ENCODE measurements at regions not wholly inside any gene's neighbourhood (a gene's known extent, or its start where the extent isn't known, plus 50 kb on each side); places are given as distances from the start of the nearest gene placed in this dataset.

DNA sequence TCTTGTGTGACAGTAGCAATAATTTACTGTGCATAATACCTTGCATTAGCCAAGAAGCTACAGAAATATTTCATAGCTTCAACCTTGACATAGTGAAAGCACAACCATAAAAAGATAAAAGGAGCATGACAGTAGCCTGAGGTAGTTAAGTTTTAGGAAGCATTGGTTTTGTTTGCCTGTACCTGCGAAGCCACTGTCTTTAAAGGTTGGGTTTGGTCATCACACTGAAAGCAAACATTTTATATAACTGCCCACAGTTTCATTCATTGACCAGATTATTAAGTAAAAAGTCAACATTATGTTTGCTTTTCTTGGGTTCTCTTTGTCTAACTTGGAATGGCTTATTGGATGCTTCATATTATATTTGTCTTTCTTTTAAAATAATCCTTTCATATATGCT, 450.1 kb upstream of the IL12A start (continued):
- TF ChIP-seq SLC30A9 (CRISPR knock-in tag; IDR thresholded peaks at IDR 0.05) (no peak), THRAP3 (IDR thresholded peaks at IDR 0.05; ENCODE audit: borderline replicate concordance) (no peak), RFX5 (IDR thresholded peaks at IDR 0.05; ENCODE audit: low read depth, low read length) (no peak)
- TF ChIP-seq, protein P1, sequence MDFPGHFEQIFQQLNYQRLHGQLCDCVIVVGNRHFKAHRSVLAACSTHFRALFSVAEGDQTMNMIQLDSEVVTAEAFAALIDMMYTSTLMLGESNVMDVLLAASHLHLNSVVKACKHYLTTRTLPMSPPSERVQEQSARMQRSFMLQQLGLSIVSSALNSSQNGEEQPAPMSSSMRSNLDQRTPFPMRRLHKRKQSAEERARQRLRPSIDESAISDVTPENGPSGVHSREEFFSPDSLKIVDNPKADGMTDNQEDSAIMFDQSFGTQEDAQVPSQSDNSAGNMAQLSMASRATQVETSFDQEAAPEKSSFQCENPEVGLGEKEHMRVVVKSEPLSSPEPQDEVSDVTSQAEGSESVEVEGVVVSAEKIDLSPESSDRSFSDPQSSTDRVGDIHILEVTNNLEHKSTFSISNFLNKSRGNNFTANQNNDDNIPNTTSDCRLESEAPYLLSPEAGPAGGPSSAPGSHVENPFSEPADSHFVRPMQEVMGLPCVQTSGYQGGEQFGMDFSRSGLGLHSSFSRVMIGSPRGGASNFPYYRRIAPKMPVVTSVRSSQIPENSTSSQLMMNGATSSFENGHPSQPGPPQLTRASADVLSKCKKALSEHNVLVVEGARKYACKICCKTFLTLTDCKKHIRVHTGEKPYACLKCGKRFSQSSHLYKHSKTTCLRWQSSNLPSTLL (IDR thresholded peaks at IDR 0.05): no peak
- TF ChIP-seq, protein P2, sequence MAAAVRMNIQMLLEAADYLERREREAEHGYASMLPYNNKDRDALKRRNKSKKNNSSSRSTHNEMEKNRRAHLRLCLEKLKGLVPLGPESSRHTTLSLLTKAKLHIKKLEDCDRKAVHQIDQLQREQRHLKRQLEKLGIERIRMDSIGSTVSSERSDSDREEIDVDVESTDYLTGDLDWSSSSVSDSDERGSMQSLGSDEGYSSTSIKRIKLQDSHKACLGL (CRISPR knock-in tag; IDR thresholded peaks at IDR 0.05; ENCODE audit: borderline replicate concordance, poor library complexity, severe bottlenecking): no peak

DNA sequence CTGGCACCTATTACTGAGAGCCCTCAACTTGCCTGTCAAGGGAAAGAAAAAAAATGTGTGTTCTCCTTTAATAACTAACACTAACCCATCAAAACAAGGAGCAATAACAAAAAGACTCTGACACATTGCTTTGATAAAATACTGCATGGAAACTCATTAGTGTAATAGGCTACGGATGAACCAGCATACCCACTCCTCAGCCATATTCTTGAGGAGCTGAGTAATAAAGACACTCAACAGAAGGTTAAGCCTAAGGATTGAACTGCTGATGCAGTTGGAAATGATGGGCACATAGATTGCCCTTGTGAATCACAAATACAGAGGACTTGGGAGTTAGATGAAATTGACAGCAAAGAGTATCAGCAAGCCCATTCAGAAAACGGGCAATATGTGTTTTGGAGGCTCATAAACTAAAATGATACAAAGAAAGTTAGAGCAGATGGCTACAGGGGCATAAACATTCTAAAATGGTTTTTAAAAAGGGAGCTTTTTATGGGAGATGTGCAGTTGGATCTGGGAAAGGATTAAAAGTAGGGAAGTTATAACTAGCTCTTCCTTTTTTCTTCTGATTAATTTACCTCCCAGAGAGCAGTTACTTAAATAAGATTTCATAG, 447.6 kb upstream of the IL12A start:
- 0% methylated on average over 2 of the region's 2 CpGs for WGBS (ENCODE audit: insufficient coverage, low coverage, missing lambda C conversion rate)
- no peak for DNase-seq (ENCODE audit: extremely low read depth in 1 of 4, low spot score in 3 of 4)
- Histone ChIP-seq H4K20me1 (replicated peaks; ENCODE audit: control insufficient read depth, insufficient read depth, low read length) (no peaks in the 10 kb centered on the region), H3K27ac (ENCODE audit: extremely low read depth, low read depth, low read length) (no peak overlapping the region), H3K36me3 (ENCODE audit: control insufficient read depth, insufficient read depth, low read length) (no peaks in the 10 kb centered on the region), H3K4me3 (no peak overlapping the region), H2AFZ (ENCODE audit: low read depth, low read length) (no peak overlapping the region), H3K9ac (ENCODE audit: insufficient read depth in 1 of 2, low read depth in 2 of 2, low read length in 2 of 2) (no peak overlapping the region), H3K9me1 (ENCODE audit: control insufficient read depth, insufficient read depth, low read length) (no peaks in the 10 kb centered on the region), H3K4me1 (replicated peaks in 1 of 2; ENCODE audit: control insufficient read depth in 2 of 2, insufficient read depth in 2 of 2, low read length in 2 of 2) (no peaks in the 10 kb centered on the region), H3K9me3 (replicated peaks; ENCODE audit: control insufficient read depth, insufficient read depth, low read depth, low read length) (0 out of 2 replicates have a peak, but pooled peaks cover 2% of the 10 kb centered on the region), H3K27me3 (ENCODE audit: control insufficient read depth in 2 of 2, insufficient read depth in 2 of 2, low read length in 2 of 2) (no peaks in the 10 kb centered on the region), H3K4me2 (ENCODE audit: insufficient read depth, low read length) (no peak overlapping the region), H3K79me2 (ENCODE audit: control insufficient read depth, insufficient read depth, low read length) (no peaks in the 10 kb centered on the region)
- POLR2A ChIA-PET: interaction anchor here (0.6 kb wide), 1 partner anchor 35 kb away, joined by 3 read pairs; no protein-coding TSS in a partner anchor
- ATAC-seq: no peak
- no TSS peak for BruUV-seq (replicated peaks)
- in situ Hi-C loops (cut with MboI): no loop called here
- CTCF ChIA-PET (ENCODE audit: low intra/inter-chr PET ratio): no interaction called here
- TF ChIP-seq, protein P3, sequence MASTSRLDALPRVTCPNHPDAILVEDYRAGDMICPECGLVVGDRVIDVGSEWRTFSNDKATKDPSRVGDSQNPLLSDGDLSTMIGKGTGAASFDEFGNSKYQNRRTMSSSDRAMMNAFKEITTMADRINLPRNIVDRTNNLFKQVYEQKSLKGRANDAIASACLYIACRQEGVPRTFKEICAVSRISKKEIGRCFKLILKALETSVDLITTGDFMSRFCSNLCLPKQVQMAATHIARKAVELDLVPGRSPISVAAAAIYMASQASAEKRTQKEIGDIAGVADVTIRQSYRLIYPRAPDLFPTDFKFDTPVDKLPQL (IDR thresholded peaks at IDR 0.05; ENCODE audit: extremely low read depth, insufficient read length): no peak
- TF ChIP-seq ZNF224 (CRISPR knock-in tag; IDR thresholded peaks at IDR 0.05): no peak
- TF ChIP-seq GTF2A2 (tag; IDR thresholded peaks at IDR 0.05): no peak
- TF ChIP-seq ARHGAP35 (IDR thresholded peaks at IDR 0.05; ENCODE audit: partially characterized antibody): no peak
- TF ChIP-seq, protein P4, sequence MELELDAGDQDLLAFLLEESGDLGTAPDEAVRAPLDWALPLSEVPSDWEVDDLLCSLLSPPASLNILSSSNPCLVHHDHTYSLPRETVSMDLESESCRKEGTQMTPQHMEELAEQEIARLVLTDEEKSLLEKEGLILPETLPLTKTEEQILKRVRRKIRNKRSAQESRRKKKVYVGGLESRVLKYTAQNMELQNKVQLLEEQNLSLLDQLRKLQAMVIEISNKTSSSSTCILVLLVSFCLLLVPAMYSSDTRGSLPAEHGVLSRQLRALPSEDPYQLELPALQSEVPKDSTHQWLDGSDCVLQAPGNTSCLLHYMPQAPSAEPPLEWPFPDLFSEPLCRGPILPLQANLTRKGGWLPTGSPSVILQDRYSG (tag; conservative IDR thresholded peaks at IDR 0.05; ENCODE audit: low read depth): no peak
- no peak for TF ChIP-seq YY1 (IDR thresholded peaks at IDR 0.05; ENCODE audit: borderline replicate concordance in 1 of 3, control insufficient read depth in 1 of 3, extremely low read depth in 1 of 3, insufficient read depth in 3 of 3, insufficient read length in 1 of 3, insufficient replicate concordance in 2 of 3, low read depth in 1 of 3, low read length in 2 of 3)
- TF ChIP-seq, protein P5, sequence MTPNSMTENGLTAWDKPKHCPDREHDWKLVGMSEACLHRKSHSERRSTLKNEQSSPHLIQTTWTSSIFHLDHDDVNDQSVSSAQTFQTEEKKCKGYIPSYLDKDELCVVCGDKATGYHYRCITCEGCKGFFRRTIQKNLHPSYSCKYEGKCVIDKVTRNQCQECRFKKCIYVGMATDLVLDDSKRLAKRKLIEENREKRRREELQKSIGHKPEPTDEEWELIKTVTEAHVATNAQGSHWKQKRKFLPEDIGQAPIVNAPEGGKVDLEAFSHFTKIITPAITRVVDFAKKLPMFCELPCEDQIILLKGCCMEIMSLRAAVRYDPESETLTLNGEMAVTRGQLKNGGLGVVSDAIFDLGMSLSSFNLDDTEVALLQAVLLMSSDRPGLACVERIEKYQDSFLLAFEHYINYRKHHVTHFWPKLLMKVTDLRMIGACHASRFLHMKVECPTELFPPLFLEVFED (CRISPR knock-in tag; conservative IDR thresholded peaks at IDR 0.05): no peak
- intact Hi-C loops (cut with micrococcal nuclease): no loop called here
- FAIRE-seq: no peak
